ENCODE measurements at regions not wholly inside any gene's neighbourhood (a gene's known extent, or its start where the extent isn't known, plus 50 kb on each side); places are given as distances from the start of the nearest gene placed in this dataset.

- intact Hi-C loops (cut with DNase I; ENCODE audit: low total_unique reads), result no loop called here
- TF ChIP-seq CTCF (IDR thresholded peaks at IDR 0.05) (no peak), POLR2A (IDR thresholded peaks at IDR 0.05) (no peak)
- WGBS, 2 donors, result 51 to 98% methylated on average over 2 of the region's 2 CpGs
- H3K4me3 ChIP-seq (ENCODE audit: low read depth, poor library complexity, severe bottlenecking), result no peak overlapping the region
- no peak for DNase-seq (ENCODE audit: low spot score in 2 of 2)
Observed at GRCh38 chr1:234694661-234695060, 84.7 kb upstream of the IRF2BP2 start.

- no peak for DNase-seq (ENCODE audit: low spot score in 2 of 2)
- H3K4me3 ChIP-seq (ENCODE audit: low read depth, poor library complexity, severe bottlenecking), result no peak overlapping the region
Observed at GRCh38 chr1:234692966-234693580, 83.1 kb upstream of the IRF2BP2 start.

GRCh38 chr1:234691567-234691966 is 81.6 kb upstream of the IRF2BP2 start:
- no peak for DNase-seq (ENCODE audit: low spot score in 2 of 2)
- 47 to 79% methylated on average over 3 of the region's 3 CpGs for WGBS, 2 donors
- no peak overlapping the region for H3K4me3 ChIP-seq (ENCODE audit: low read depth, poor library complexity, severe bottlenecking)
- intact Hi-C loops (cut with DNase I; ENCODE audit: low total_unique reads), result no loop called here
- no peak for TF ChIP-seq POLR2A (IDR thresholded peaks at IDR 0.05)
- no peak for TF ChIP-seq CTCF (IDR thresholded peaks at IDR 0.05)

More at GRCh38 chr1:234692966-234693580, 83.1 kb upstream of the IRF2BP2 start:
- intact Hi-C loops (cut with DNase I; ENCODE audit: low total_unique reads), result no loop called here
- 63 to 66% methylated on average over 4 of the region's 4 CpGs for WGBS, 2 donors
- TF ChIP-seq CTCF (IDR thresholded peaks at IDR 0.05) (no peak), POLR2A (IDR thresholded peaks at IDR 0.05) (no peak)

GRCh38 chr1:234690872-234691271 is 80.9 kb upstream of the IRF2BP2 start:
- no peak overlapping the region for H3K4me3 ChIP-seq (ENCODE audit: low read depth, poor library complexity, severe bottlenecking)
- 88 to 91% methylated on average over 2 of the region's 2 CpGs for WGBS, 2 donors
- intact Hi-C loops (cut with DNase I; ENCODE audit: low total_unique reads), result no loop called here
- DNase-seq (ENCODE audit: low spot score in 2 of 2), result no peak
- TF ChIP-seq POLR2A (IDR thresholded peaks at IDR 0.05), result no peak
- no peak for TF ChIP-seq CTCF (IDR thresholded peaks at IDR 0.05)

- intact Hi-C loops (cut with DNase I; ENCODE audit: low total_unique reads), result no loop called here
- DNase-seq (ENCODE audit: low spot score in 2 of 2), result no peak
- H3K4me3 ChIP-seq (ENCODE audit: low read depth, poor library complexity, severe bottlenecking), result no peak overlapping the region
- TF ChIP-seq CTCF (IDR thresholded peaks at IDR 0.05) (no peak), POLR2A (IDR thresholded peaks at IDR 0.05) (no peak)
- WGBS, 2 donors, result 83 to 92% methylated on average over 3 of the region's 3 CpGs
Observed at GRCh38 chr1:234689236-234689635, 79.3 kb upstream of the IRF2BP2 start.

- no peak overlapping the region for H3K4me3 ChIP-seq (ENCODE audit: low read depth, poor library complexity, severe bottlenecking)
- 58 to 65% methylated on average over 2 of the region's 2 CpGs for WGBS, 2 donors
- no peak for DNase-seq (ENCODE audit: low spot score in 2 of 2)
- TF ChIP-seq POLR2A (IDR thresholded peaks at IDR 0.05) (no peak), CTCF (IDR thresholded peaks at IDR 0.05) (no peak)
- intact Hi-C loops (cut with DNase I; ENCODE audit: low total_unique reads), result no loop called here
Observed at GRCh38 chr1:234687011-234687410, 77.0 kb upstream of the IRF2BP2 start.
